ENCODE measurements at regions not wholly inside any gene's neighbourhood (a gene's known extent, or its start where the extent isn't known, plus 50 kb on each side); places are given as distances from the start of the nearest gene placed in this dataset.

DNA sequence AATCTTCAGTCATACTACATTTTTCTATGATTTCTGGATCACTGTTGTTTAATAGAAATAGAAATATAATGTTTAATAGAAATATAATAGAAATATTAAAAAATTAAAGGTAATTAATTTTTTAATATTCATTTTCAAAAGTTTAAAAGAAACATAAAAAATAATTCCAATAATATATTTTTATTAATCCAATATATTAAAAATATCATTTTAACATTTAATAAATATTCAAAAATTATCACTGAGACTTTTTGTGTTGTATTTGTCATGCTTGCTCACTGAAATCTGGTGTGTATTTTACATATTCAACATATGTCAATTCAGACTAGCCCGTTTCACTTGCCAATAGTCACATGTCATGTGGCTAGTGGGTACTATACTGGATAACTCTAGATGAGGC is 80.6 kb upstream of the SLCO6A1 start:
- H3K4me3 Mint-ChIP-seq (ENCODE audit: low read depth), result no peak overlapping the region
- H3K9me3 Mint-ChIP-seq (ENCODE audit: low read depth), result no peaks in the 10 kb centered on the region
- H3K27ac Mint-ChIP-seq, result no peak overlapping the region
- DNase-seq (ENCODE audit: low spot score, unreplicated experiment), result no peak
- H3K27me3 Mint-ChIP-seq, result no peaks in the 10 kb centered on the region
- TF ChIP-seq, protein P1, sequence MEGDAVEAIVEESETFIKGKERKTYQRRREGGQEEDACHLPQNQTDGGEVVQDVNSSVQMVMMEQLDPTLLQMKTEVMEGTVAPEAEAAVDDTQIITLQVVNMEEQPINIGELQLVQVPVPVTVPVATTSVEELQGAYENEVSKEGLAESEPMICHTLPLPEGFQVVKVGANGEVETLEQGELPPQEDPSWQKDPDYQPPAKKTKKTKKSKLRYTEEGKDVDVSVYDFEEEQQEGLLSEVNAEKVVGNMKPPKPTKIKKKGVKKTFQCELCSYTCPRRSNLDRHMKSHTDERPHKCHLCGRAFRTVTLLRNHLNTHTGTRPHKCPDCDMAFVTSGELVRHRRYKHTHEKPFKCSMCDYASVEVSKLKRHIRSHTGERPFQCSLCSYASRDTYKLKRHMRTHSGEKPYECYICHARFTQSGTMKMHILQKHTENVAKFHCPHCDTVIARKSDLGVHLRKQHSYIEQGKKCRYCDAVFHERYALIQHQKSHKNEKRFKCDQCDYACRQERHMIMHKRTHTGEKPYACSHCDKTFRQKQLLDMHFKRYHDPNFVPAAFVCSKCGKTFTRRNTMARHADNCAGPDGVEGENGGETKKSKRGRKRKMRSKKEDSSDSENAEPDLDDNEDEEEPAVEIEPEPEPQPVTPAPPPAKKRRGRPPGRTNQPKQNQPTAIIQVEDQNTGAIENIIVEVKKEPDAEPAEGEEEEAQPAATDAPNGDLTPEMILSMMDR (IDR thresholded peaks at IDR 0.05; ENCODE audit: unreplicated experiment), result no peak
- H3K4me1 Mint-ChIP-seq (ENCODE audit: low read depth), result no peaks in the 10 kb centered on the region
- H3K36me3 Mint-ChIP-seq (ENCODE audit: insufficient read depth), result no peaks in the 10 kb centered on the region

DNA sequence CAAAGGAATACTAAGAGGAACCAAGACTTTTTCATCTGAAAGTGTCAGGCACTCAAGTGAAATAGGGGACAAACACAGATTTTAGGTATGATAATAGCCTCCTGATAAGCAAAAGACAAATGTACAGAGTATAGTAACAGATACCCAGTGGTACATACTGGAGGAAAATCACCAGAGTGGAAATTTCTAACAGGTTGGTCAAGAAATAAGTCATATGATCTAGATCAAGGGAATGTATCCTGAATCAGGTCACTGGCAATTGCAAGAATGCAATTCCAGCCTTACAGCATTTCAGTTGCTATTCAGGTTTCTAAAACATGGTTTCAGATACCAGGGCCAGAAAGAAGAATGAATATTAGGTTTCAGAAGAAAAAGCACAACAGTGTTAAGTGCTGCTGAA is 82.2 kb upstream of the SLCO6A1 start:
- no peaks in the 10 kb centered on the region for H3K4me1 Mint-ChIP-seq (ENCODE audit: low read depth)
- no peaks in the 10 kb centered on the region for H3K36me3 Mint-ChIP-seq (ENCODE audit: insufficient read depth)
- H3K27ac Mint-ChIP-seq, result no peak overlapping the region
- no peak for DNase-seq (ENCODE audit: low spot score, unreplicated experiment)
- TF ChIP-seq, protein P1 (IDR thresholded peaks at IDR 0.05; ENCODE audit: unreplicated experiment), result no peak
- no peaks in the 10 kb centered on the region for H3K9me3 Mint-ChIP-seq (ENCODE audit: low read depth)
- no peak overlapping the region for H3K4me3 Mint-ChIP-seq (ENCODE audit: low read depth)
- no peaks in the 10 kb centered on the region for H3K27me3 Mint-ChIP-seq

DNA sequence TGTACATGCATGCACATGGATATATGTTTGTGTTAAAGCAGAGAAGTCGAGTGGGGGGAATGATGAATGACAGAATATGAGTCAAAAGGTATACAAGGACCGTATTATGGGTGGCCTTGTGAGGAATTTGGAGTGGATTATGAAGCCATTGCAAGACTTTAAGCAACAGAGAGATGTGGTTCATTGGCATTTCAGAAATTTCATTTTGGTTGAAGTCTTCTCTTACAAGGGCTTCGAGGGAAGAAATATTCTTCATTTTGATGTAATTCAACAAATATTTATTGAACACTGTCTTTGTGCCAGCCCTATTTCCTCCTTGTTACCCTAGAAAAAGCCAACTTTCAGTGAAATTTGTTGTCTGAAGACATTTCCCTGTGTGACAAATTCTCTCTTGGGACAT is 83.9 kb upstream of the SLCO6A1 start:
- Mint-ChIP-seq H3K9me3 (ENCODE audit: low read depth) (no peaks in the 10 kb centered on the region), H3K4me3 (ENCODE audit: low read depth) (no peak overlapping the region), H3K27me3 (no peaks in the 10 kb centered on the region), H3K27ac (no peak overlapping the region), H3K36me3 (ENCODE audit: insufficient read depth) (no peaks in the 10 kb centered on the region), H3K4me1 (ENCODE audit: low read depth) (no peaks in the 10 kb centered on the region)
- no peak for DNase-seq (ENCODE audit: low spot score, unreplicated experiment)
- TF ChIP-seq, protein P1 (IDR thresholded peaks at IDR 0.05; ENCODE audit: unreplicated experiment), result no peak

DNA sequence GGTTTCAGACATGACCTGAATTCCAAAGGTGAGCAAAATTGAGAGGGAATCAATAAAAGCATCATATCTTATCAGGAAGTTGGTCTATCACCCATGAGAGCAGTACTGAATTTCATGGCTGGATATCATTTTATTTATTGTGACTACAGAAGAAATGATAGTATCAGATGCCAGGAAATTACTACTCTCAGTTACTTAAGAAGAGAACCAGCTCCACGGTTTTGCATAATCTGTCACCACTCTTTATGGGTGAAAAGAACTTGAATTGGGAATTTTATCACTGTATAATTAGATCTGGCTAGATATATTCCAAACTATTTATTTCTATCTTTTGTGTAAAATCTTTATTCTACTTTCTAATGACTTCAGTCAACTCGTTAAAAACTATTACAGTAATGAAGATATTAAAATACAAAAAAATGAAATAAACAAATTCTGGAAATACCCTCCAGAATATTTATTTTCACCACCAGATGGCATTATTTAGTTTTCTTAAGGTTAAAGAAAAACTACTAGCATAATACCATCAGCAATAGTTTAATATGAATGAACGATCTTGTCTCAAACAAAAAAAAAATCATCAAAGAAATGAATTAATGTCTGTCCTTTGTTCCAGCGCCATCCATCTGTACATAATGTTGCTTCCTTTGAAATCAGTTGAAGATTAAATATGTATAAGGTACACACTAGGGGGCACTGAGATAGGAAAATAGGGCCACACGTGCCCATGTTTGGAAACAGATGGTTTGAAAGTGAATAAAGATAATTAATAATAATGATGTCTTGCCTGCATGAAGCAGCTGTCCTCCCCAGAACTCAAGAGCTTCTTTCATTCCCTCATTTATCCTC is 84.7 kb upstream of the SLCO6A1 start:
- Mint-ChIP-seq H3K36me3 (ENCODE audit: insufficient read depth) (no peaks in the 10 kb centered on the region), H3K4me3 (ENCODE audit: low read depth) (no peak overlapping the region), H3K27ac (no peak overlapping the region), H3K9me3 (ENCODE audit: low read depth) (no peaks in the 10 kb centered on the region), H3K4me1 (ENCODE audit: low read depth) (no peaks in the 10 kb centered on the region), H3K27me3 (no peaks in the 10 kb centered on the region)
- DNase-seq (ENCODE audit: low spot score, unreplicated experiment), result no peak
- TF ChIP-seq, protein P1 (IDR thresholded peaks at IDR 0.05; ENCODE audit: unreplicated experiment), result peak; percentile 62

DNA sequence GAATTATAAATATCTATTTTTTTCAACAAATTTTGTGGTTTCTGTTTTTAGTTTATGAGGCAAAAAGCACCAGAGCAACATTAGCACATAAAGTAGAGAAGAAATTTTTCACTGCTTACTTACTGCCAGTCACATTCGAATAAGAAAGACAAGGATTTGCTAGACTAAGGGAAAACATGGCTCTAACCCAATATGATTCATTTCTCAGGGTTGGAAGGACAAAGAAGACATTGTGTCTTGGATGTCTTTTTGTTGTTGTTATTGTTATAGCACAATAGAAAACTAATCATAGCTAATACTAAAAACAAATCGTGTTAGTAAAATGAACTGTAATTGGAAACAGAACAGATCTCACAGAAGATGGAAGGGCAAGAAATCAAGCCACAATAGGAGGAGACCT is 90.9 kb upstream of the SLCO6A1 start:
- TF ChIP-seq, protein P1 (IDR thresholded peaks at IDR 0.05; ENCODE audit: unreplicated experiment), result no peak
- peaks cover 3% of the 10 kb centered on the region for H3K36me3 Mint-ChIP-seq (ENCODE audit: insufficient read depth)
- H3K27ac Mint-ChIP-seq, result no peak overlapping the region
- no peak overlapping the region for H3K4me3 Mint-ChIP-seq (ENCODE audit: low read depth)
- no peak for DNase-seq (ENCODE audit: low spot score, unreplicated experiment)
- H3K27me3 Mint-ChIP-seq, result no peaks in the 10 kb centered on the region
- H3K4me1 Mint-ChIP-seq (ENCODE audit: low read depth), result no peaks in the 10 kb centered on the region
- peaks cover 6% of the 10 kb centered on the region for H3K9me3 Mint-ChIP-seq (ENCODE audit: low read depth)

Measured in progenitor cell of endocrine pancreas (in vitro differentiated cells).